K562 (cell line): ENCODE measurements at regions not wholly inside any gene's neighbourhood (a gene's known extent, or its start where the extent isn't known, plus 50 kb on each side); places are given as distances from the start of the nearest gene placed in this dataset.

Experiments
- ATAC-seq: fragments of 200-7000 bp; cut with Tn5 transposase; 3 replicates; pipeline ENCODE4 v1.9.1; 2020; ENCODE audit warnings: moderate library complexity
- BruUV-seq: library from RNA; stranded (reverse); fragments of 400-500 nt; replicated peaks from 2 replicates; lab custom pipeline; 2021; lab: Mats Ljungman, UMichigan
- CTCF ChIA-PET: fragments of 300-600 bp; formaldehyde crosslinking; extraction: SDS; loops from one replicate; lab custom pipeline; 2021; ENCODE audit warnings: low intra/inter-chr PET ratio; lab: Yijun Ruan, JAX
- POLR2A ChIA-PET: fragments of 300-600, 350-650 bp; sonication (Branson Sonifier 250); formaldehyde crosslinking; extraction: SDS; loops from one replicate; lab custom pipeline; 2021; ENCODE audit warnings: antibody characterized with exemption, inconsistent platforms; lab: Yijun Ruan, JAX
- DNase-seq, 4 experiments: peaks; one replicate each; pipeline versions ENCODE4 v3.0.0 to v3.0.0-alpha.2; 2011 to 2018; ENCODE audit warnings: low spot score in 3 of 4, mixed read lengths in 3 of 4; ENCODE audit errors: extremely low read depth in 1 of 4
- FAIRE-seq: peaks from 2 replicates; lab custom pipeline; 2011; peaks lifted over from hg19 to GRCh38; lab: Jason Lieb, UNC
- H2AFZ ChIP-seq: 2 replicates; pipeline ENCODE4 v1.6.0; 2011; ENCODE audit warnings: low read depth, low read length, control low read depth, inconsistent platforms
- H3K27ac ChIP-seq: fragments of 200-600 bp; 3 replicates; pipeline ENCODE4 v1.8.0; 2011; ENCODE audit warnings: low read depth, mild to moderate bottlenecking, control low read depth, inconsistent platforms, low read length, moderate library complexity, mixed read lengths; ENCODE audit errors: extremely low read depth
- H3K27me3 ChIP-seq, 2 experiments: fragments of 300-600 bp in 1 of 2; 2 replicates in 1 of 2; 3 replicates in 1 of 2; pipeline versions ENCODE4 v1.6.0 to v1.8.0; 2011; ENCODE audit warnings: inconsistent platforms in 2 of 2, low read length in 2 of 2, mild to moderate bottlenecking in 1 of 2, mixed read lengths in 1 of 2, moderate library complexity in 1 of 2; ENCODE audit not compliant: control insufficient read depth in 2 of 2, insufficient read depth in 2 of 2
- H3K36me3 ChIP-seq: fragments of 300-600 bp; 3 replicates; pipeline ENCODE4 v1.8.0; 2011; ENCODE audit warnings: mild to moderate bottlenecking, low read length, inconsistent platforms; ENCODE audit not compliant: control insufficient read depth, insufficient read depth
- H3K4me1 ChIP-seq, 2 experiments: fragments of 200-600 bp in 1 of 2; replicated peaks in 1 of 2; 2 replicates in 1 of 2; 3 replicates in 1 of 2; pipeline versions ENCODE4 v1.5.1 to v1.8.0; 2011; ENCODE audit warnings: inconsistent platforms in 2 of 2, low read length in 2 of 2, mild to moderate bottlenecking in 1 of 2, mixed read lengths in 1 of 2, moderate library complexity in 1 of 2; ENCODE audit not compliant: control insufficient read depth in 2 of 2, insufficient read depth in 2 of 2
- H3K4me2 ChIP-seq: 2 replicates; pipeline ENCODE4 v1.6.1; 2011; ENCODE audit warnings: low read length, control low read depth, inconsistent platforms, mixed read lengths; ENCODE audit not compliant: insufficient read depth
- H3K4me3 ChIP-seq: fragments of 200-600 bp; sonication (generic), shearing (Covaris generic); 2 replicates; pipeline ENCODE4 v1.5.1; 2016; ENCODE audit warnings: control low read depth, inconsistent platforms
- H3K79me2 ChIP-seq: fragments of 200-600 bp; 3 replicates; pipeline ENCODE4 v1.8.0; 2011; ENCODE audit warnings: low read length, inconsistent platforms; ENCODE audit not compliant: control insufficient read depth, insufficient read depth
- H3K9ac ChIP-seq, 2 experiments: 2 replicates each; pipeline versions ENCODE4 v1.6.0 to v1.6.1; 2011; ENCODE audit warnings: low read depth in 2 of 2, low read length in 2 of 2, control low read depth in 1 of 2, inconsistent platforms in 1 of 2, mild to moderate bottlenecking in 1 of 2, mixed read lengths in 1 of 2; ENCODE audit not compliant: insufficient read depth in 1 of 2
- H3K9me1 ChIP-seq: one replicate; pipeline ENCODE4 v1.6.0; 2011; ENCODE audit warnings: inconsistent platforms, mild to moderate bottlenecking, low read length, moderate library complexity; ENCODE audit not compliant: control insufficient read depth, insufficient read depth
- H3K9me3 ChIP-seq: replicated peaks from 2 replicates; pipeline ENCODE4 v1.5.1; 2011; ENCODE audit warnings: low read depth, low read length, inconsistent platforms; ENCODE audit not compliant: control insufficient read depth, insufficient read depth
- H4K20me1 ChIP-seq: replicated peaks from 2 replicates; pipeline ENCODE4 v1.6.1; 2011; ENCODE audit warnings: low read length, inconsistent platforms, mixed read lengths; ENCODE audit not compliant: control insufficient read depth, insufficient read depth
- CBFA2T3 ChIP-seq: fragments of 450-650 bp; IDR thresholded peaks from 2 replicates; pipeline ENCODE4 v1.6.1; 2017
- GATAD2B ChIP-seq: fragments of 450-650 bp; IDR thresholded peaks from 2 replicates; pipeline ENCODE4 v1.6.1; 2017; ENCODE audit warnings: mild to moderate bottlenecking, borderline replicate concordance
- HDAC8 ChIP-seq: fragments of 450-650 bp; IDR thresholded peaks from 2 replicates; pipeline ENCODE4 v1.6.1; 2016; ENCODE audit warnings: mild to moderate bottlenecking, missing genetic modification characterization, moderate library complexity, missing compliant biosample characterization
- HNRNPL ChIP-seq: fragments of 200-400 bp; formaldehyde crosslinking; IDR thresholded peaks from 2 replicates; pipeline ENCODE4 v1.6.1; 2017; ENCODE audit warnings: low read depth, mild to moderate bottlenecking, low read length
- HSF4 ChIP-seq: fragments of 250-450 bp; sonication (Bioruptor Pico); IDR thresholded peaks from 2 replicates; pipeline ENCODE4 v2.1.2; 2022; ENCODE audit warnings: mild to moderate bottlenecking, moderate library complexity, borderline replicate concordance
- MCM7 ChIP-seq, 2 experiments: fragments of 450-650 bp; IDR thresholded peaks; 2 replicates each; pipeline ENCODE4 v1.6.1; 2016 to 2018
- TEAD2 ChIP-seq: fragments of 450-650 bp; IDR thresholded peaks from 2 replicates; pipeline ENCODE4 v1.6.1; 2016; ENCODE audit warnings: missing genetic modification characterization, control low read depth, missing compliant biosample characterization
- ZNF184 ChIP-seq: sonication (generic); formaldehyde crosslinking; IDR thresholded peaks from 2 replicates; pipeline ENCODE4 v1.5.0; 2020; ENCODE audit warnings: missing genetic modification reagents
- ZNF23 ChIP-seq: fragments of 250-450 bp; sonication (Bioruptor Pico); IDR thresholded peaks from 2 replicates; pipeline ENCODE4 v1.4.0; 2020; ENCODE audit warnings: mild to moderate bottlenecking
- ZNF408 ChIP-seq: fragments of 250-450 bp; sonication (Bioruptor Pico); IDR thresholded peaks from 2 replicates; pipeline ENCODE4 v1.4.0; 2020; ENCODE audit warnings: low read depth, mild to moderate bottlenecking, moderate library complexity
- ZNF639 ChIP-seq, 2 experiments: fragments of 200-800 bp in 1 of 2; sonication (Bioruptor generic) in 1 of 2; sonication (generic) in 1 of 2; formaldehyde crosslinking in 1 of 2; IDR thresholded peaks in 1 of 2; conservative IDR thresholded peaks in 1 of 2; 2 replicates each; pipeline versions ENCODE4 v1.5.0 to v1.6.1; 2016 to 2020; ENCODE audit warnings: missing compliant biosample characterization in 1 of 2, missing genetic modification characterization in 1 of 2, missing genetic modification reagents in 1 of 2
- ZNF766 ChIP-seq: fragments of 200-800 bp; sonication (Bioruptor generic); conservative IDR thresholded peaks from 2 replicates; pipeline ENCODE4 v1.6.1; 2016; ENCODE audit warnings: missing genetic modification characterization, missing compliant biosample characterization
- WGBS: fragments of 100-300 bp; shearing (Covaris generic); methylation state at CpG from one replicate; pipeline ENCODE4 v1.1.6; 2016; ENCODE audit warnings: low coverage, mixed read lengths; ENCODE audit not compliant: insufficient coverage; ENCODE audit errors: missing lambda C conversion rate; 5-methylcytosine and 5-hydroxymethylcytosine counted together
- in situ Hi-C: fragments of 300-500 bp; cut with MboI; formaldehyde crosslinking; loops from 4 replicates; pipeline ENCODE4 v1.15.0; 2018; ENCODE audit warnings: inconsistent platforms, mixed read lengths
- intact Hi-C: fragments of 100-400 bp; cut with micrococcal nuclease; formaldehyde crosslinking; loops from 2 replicates; pipeline ENCODE4 v1.14.2; 2022
- TF ChIP-seq, protein P1 (sequence below): fragments of 450-650 bp; IDR thresholded peaks from 2 replicates; pipeline ENCODE4 v1.6.1; 2016; ENCODE audit warnings: borderline replicate concordance
- TF ChIP-seq, protein P2 (sequence below): IDR thresholded peaks from 2 replicates; pipeline ENCODE4 v1.6.1; 2011; ENCODE audit not compliant: insufficient read length; ENCODE audit errors: extremely low read depth
- TF ChIP-seq, protein P3 (sequence below): IDR thresholded peaks from 2 replicates; pipeline ENCODE4 v1.6.1; 2014; ENCODE audit warnings: antibody characterized with exemption

GRCh38 chr5:154627698-154628678 lies 127.2 kb upstream of the LARP1 start:
- H3K27ac ChIP-seq = no peak overlapping the region
- H3K9ac ChIP-seq = peak overlapping the region in 1 of 2 experiments; percentile 60; a peak in 1 of 4 replicates
- no peak for ATAC-seq
- H3K4me1 ChIP-seq = peaks cover 0 to 5% of the 10 kb centered on the region in 2 experiments; a peak in 2 of 5 replicates
- H3K4me3 ChIP-seq = no peak overlapping the region
- H3K27me3 ChIP-seq = peaks cover 12 to 34% of the 10 kb centered on the region in 2 experiments; a peak in 4 of 5 replicates
- H3K79me2 ChIP-seq = no peaks in the 10 kb centered on the region
- intact Hi-C loops = no loop called here
- H3K9me3 ChIP-seq = no peaks in the 10 kb centered on the region
- no peak for FAIRE-seq
- under 1% methylated on average over 7 of the region's 7 CpGs for WGBS
- POLR2A ChIA-PET = interaction anchor here (0.6 to 0.9 kb wide), 4 partner anchors 10 to 377 kb away, joined by 3 to 4 read pairs (median 4); no protein-coding TSS in a partner anchor
- no TSS peak for BruUV-seq
- no peaks in the 10 kb centered on the region for H3K9me1 ChIP-seq
- H3K36me3 ChIP-seq = no peaks in the 10 kb centered on the region
- no peak for DNase-seq
- in situ Hi-C loops = loop anchor here (25.0 kb wide), 1 partner anchor 659 kb away; no protein-coding TSS in a partner anchor
- H3K4me2 ChIP-seq = no peak overlapping the region
- no peak overlapping the region for H2AFZ ChIP-seq
- H4K20me1 ChIP-seq = no peaks in the 10 kb centered on the region; the same call in 1 of the 2 replicates
- CTCF ChIA-PET = no interaction called here
- TF ChIP-seq ZNF184 (CRISPR knock-in tag) (no peak), ZNF408 (CRISPR knock-in tag) (no peak), ZNF639 (CRISPR knock-in tag; conservative IDR thresholded peaks at IDR 0.05 in 1 of 2, IDR thresholded peaks at IDR 0.05 in 1 of 2) (no peak), ZNF766 (CRISPR knock-in tag) (no peak), MCM7 (IDR thresholded peaks at IDR 0.05) (no peak), HNRNPL (no peak), CBFA2T3 (0 out of 2 replicates have a peak, but pooled peaks have one; percentile 4), TEAD2 (tag) (no peak), ZNF23 (no peak), GATAD2B (no peak), HDAC8 (tag) (no peak), HSF4 (CRISPR knock-in tag) (no peak)
- TF ChIP-seq, protein P1, sequence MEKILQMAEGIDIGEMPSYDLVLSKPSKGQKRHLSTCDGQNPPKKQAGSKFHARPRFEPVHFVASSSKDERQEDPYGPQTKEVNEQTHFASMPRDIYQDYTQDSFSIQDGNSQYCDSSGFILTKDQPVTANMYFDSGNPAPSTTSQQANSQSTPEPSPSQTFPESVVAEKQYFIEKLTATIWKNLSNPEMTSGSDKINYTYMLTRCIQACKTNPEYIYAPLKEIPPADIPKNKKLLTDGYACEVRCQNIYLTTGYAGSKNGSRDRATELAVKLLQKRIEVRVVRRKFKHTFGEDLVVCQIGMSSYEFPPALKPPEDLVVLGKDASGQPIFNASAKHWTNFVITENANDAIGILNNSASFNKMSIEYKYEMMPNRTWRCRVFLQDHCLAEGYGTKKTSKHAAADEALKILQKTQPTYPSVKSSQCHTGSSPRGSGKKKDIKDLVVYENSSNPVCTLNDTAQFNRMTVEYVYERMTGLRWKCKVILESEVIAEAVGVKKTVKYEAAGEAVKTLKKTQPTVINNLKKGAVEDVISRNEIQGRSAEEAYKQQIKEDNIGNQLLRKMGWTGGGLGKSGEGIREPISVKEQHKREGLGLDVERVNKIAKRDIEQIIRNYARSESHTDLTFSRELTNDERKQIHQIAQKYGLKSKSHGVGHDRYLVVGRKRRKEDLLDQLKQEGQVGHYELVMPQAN = no peak
- TF ChIP-seq, protein P2, sequence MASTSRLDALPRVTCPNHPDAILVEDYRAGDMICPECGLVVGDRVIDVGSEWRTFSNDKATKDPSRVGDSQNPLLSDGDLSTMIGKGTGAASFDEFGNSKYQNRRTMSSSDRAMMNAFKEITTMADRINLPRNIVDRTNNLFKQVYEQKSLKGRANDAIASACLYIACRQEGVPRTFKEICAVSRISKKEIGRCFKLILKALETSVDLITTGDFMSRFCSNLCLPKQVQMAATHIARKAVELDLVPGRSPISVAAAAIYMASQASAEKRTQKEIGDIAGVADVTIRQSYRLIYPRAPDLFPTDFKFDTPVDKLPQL = no peak
- TF ChIP-seq, protein P3, sequence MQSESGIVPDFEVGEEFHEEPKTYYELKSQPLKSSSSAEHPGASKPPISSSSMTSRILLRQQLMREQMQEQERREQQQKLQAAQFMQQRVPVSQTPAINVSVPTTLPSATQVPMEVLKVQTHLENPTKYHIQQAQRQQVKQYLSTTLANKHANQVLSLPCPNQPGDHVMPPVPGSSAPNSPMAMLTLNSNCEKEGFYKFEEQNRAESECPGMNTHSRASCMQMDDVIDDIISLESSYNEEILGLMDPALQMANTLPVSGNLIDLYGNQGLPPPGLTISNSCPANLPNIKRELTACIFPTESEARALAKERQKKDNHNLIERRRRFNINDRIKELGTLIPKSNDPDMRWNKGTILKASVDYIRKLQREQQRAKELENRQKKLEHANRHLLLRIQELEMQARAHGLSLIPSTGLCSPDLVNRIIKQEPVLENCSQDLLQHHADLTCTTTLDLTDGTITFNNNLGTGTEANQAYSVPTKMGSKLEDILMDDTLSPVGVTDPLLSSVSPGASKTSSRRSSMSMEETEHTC = no peak
